ENCODE measurements at regions not wholly inside any gene's neighbourhood (a gene's known extent, or its start where the extent isn't known, plus 50 kb on each side); places are given as distances from the start of the nearest gene placed in this dataset.

GRCh38 chr6:14278006-14278405 is 160.4 kb downstream of the CD83 start:
- H3K9me3 ChIP-seq (ENCODE audit: insufficient read depth, low read depth, low read length), result no peaks in the 10 kb centered on the region
- H3K4me3 Mint-ChIP-seq (ENCODE audit: unreplicated experiment), result no peak overlapping the region
- H3K27me3 Mint-ChIP-seq (ENCODE audit: low read depth, unreplicated experiment), result peaks cover 42% of the 10 kb centered on the region
- H3K27me3 ChIP-seq (ENCODE audit: insufficient read depth, low read length), result no peaks in the 10 kb centered on the region
- H2AFZ ChIP-seq (ENCODE audit: low read depth, low read length), result no peak overlapping the region
- DNase-seq (ENCODE audit: low read depth), result no peak
- no peak overlapping the region for H3K27ac ChIP-seq (ENCODE audit: low read depth, low read length)
- no peak overlapping the region for H3K27ac Mint-ChIP-seq (ENCODE audit: unreplicated experiment)
- no peak overlapping the region for H3K9ac ChIP-seq (ENCODE audit: low read length)
- no peak overlapping the region for H3K4me3 ChIP-seq (ENCODE audit: insufficient read depth, low read depth, low read length)
- no peaks in the 10 kb centered on the region for H3K79me2 ChIP-seq (ENCODE audit: insufficient read depth, low read length)
- TF ChIP-seq CTCF (IDR thresholded peaks at IDR 0.05; ENCODE audit: insufficient read depth, low read depth, low read length) (no peak), EZH2 (IDR thresholded peaks at IDR 0.05; ENCODE audit: insufficient read depth, low read length) (no peak)
- H3K4me1 ChIP-seq (ENCODE audit: insufficient read depth, low read length), result peaks cover 13% of the 10 kb centered on the region
- no peaks in the 10 kb centered on the region for H3K36me3 Mint-ChIP-seq (ENCODE audit: low read depth, unreplicated experiment)
- no peaks in the 10 kb centered on the region for H3K36me3 ChIP-seq (ENCODE audit: insufficient read depth, low read length)
- H3K9me3 Mint-ChIP-seq (ENCODE audit: unreplicated experiment), result peaks cover 14% of the 10 kb centered on the region
- no peak for FAIRE-seq
- H3K4me1 Mint-ChIP-seq (ENCODE audit: low read depth, unreplicated experiment), result peaks cover 19% of the 10 kb centered on the region
- H3K4me2 ChIP-seq (ENCODE audit: low read length), result no peak overlapping the region
- no peaks in the 10 kb centered on the region for H4K20me1 ChIP-seq (ENCODE audit: insufficient read depth, low read length)

GRCh38 chr6:14278446-14278845 is 160.9 kb downstream of the CD83 start:
- H3K4me1 Mint-ChIP-seq (ENCODE audit: low read depth, unreplicated experiment), result peaks cover 19% of the 10 kb centered on the region
- peaks cover 42% of the 10 kb centered on the region for H3K27me3 Mint-ChIP-seq (ENCODE audit: low read depth, unreplicated experiment)
- no peaks in the 10 kb centered on the region for H3K36me3 ChIP-seq (ENCODE audit: insufficient read depth, low read length)
- no peak overlapping the region for H3K27ac Mint-ChIP-seq (ENCODE audit: unreplicated experiment)
- H3K9ac ChIP-seq (ENCODE audit: low read length), result no peak overlapping the region
- H3K27me3 ChIP-seq (ENCODE audit: insufficient read depth, low read length), result no peaks in the 10 kb centered on the region
- no peaks in the 10 kb centered on the region for H3K36me3 Mint-ChIP-seq (ENCODE audit: low read depth, unreplicated experiment)
- H3K4me3 Mint-ChIP-seq (ENCODE audit: unreplicated experiment), result no peak overlapping the region
- no peak overlapping the region for H2AFZ ChIP-seq (ENCODE audit: low read depth, low read length)
- no peaks in the 10 kb centered on the region for H3K9me3 ChIP-seq (ENCODE audit: insufficient read depth, low read depth, low read length)
- DNase-seq (ENCODE audit: low read depth) (no peak), FAIRE-seq (no peak)
- no peak overlapping the region for H3K4me3 ChIP-seq (ENCODE audit: insufficient read depth, low read depth, low read length)
- peaks cover 13% of the 10 kb centered on the region for H3K4me1 ChIP-seq (ENCODE audit: insufficient read depth, low read length)
- no peaks in the 10 kb centered on the region for H3K79me2 ChIP-seq (ENCODE audit: insufficient read depth, low read length)
- peaks cover 13% of the 10 kb centered on the region for H3K9me3 Mint-ChIP-seq (ENCODE audit: unreplicated experiment)
- H3K4me2 ChIP-seq (ENCODE audit: low read length), result no peak overlapping the region
- TF ChIP-seq CTCF (IDR thresholded peaks at IDR 0.05; ENCODE audit: insufficient read depth, low read depth, low read length) (no peak), EZH2 (IDR thresholded peaks at IDR 0.05; ENCODE audit: insufficient read depth, low read length) (no peak)
- H4K20me1 ChIP-seq (ENCODE audit: insufficient read depth, low read length), result no peaks in the 10 kb centered on the region
- no peak overlapping the region for H3K27ac ChIP-seq (ENCODE audit: low read depth, low read length)

GRCh38 chr6:14280006-14280510 is 162.5 kb downstream of the CD83 start:
- Histone ChIP-seq H4K20me1 (ENCODE audit: insufficient read depth, low read length) (no peaks in the 10 kb centered on the region), H3K4me3 (ENCODE audit: insufficient read depth, low read depth, low read length) (no peak overlapping the region), H3K27ac (ENCODE audit: low read depth, low read length) (no peak overlapping the region), H3K4me2 (ENCODE audit: low read length) (no peak overlapping the region), H3K27me3 (ENCODE audit: insufficient read depth, low read length) (no peaks in the 10 kb centered on the region), H3K4me1 (ENCODE audit: insufficient read depth, low read length) (peaks cover 13% of the 10 kb centered on the region), H3K36me3 (ENCODE audit: insufficient read depth, low read length) (no peaks in the 10 kb centered on the region), H2AFZ (ENCODE audit: low read depth, low read length) (no peak overlapping the region), H3K9ac (ENCODE audit: low read length) (no peak overlapping the region), H3K9me3 (ENCODE audit: insufficient read depth, low read depth, low read length) (no peaks in the 10 kb centered on the region), H3K79me2 (ENCODE audit: insufficient read depth, low read length) (no peaks in the 10 kb centered on the region)
- Mint-ChIP-seq H3K9me3 (ENCODE audit: unreplicated experiment) (peaks cover 9% of the 10 kb centered on the region), H3K4me3 (ENCODE audit: unreplicated experiment) (no peak overlapping the region), H3K27ac (ENCODE audit: unreplicated experiment) (no peak overlapping the region), H3K36me3 (ENCODE audit: low read depth, unreplicated experiment) (no peaks in the 10 kb centered on the region), H3K27me3 (ENCODE audit: low read depth, unreplicated experiment) (peaks cover 33% of the 10 kb centered on the region), H3K4me1 (ENCODE audit: low read depth, unreplicated experiment) (peaks cover 17% of the 10 kb centered on the region)
- FAIRE-seq (no peak), DNase-seq (ENCODE audit: low read depth) (no peak)
- TF ChIP-seq CTCF (IDR thresholded peaks at IDR 0.05; ENCODE audit: insufficient read depth, low read depth, low read length), result no peak
